ENCODE measurements at regions not wholly inside any gene's neighbourhood (a gene's known extent, or its start where the extent isn't known, plus 50 kb on each side); places are given as distances from the start of the nearest gene placed in this dataset.
"Not testable (repeated sequence)": the region's sequence is repeated elsewhere in the genome, so short reads cannot be mapped to it uniquely, and the experiment has no call there.

- H3K4me2 ChIP-seq (ENCODE audit: low read depth, low read length, poor library complexity, severe bottlenecking), result no peak overlapping the region
- no peak overlapping the region for H3K4me3 ChIP-seq (ENCODE audit: low read length)
- H3K79me2 ChIP-seq (ENCODE audit: low read length), result no peaks in the 10 kb centered on the region
- no peak overlapping the region for H3K9ac ChIP-seq (ENCODE audit: low read length)
- H3K9me2 ChIP-seq (replicated peaks; ENCODE audit: insufficient read depth, low read length), result no peaks in the 10 kb centered on the region; the same call in 1 of the 2 replicates
- no peaks in the 10 kb centered on the region for H3K4me1 ChIP-seq (ENCODE audit: low read length)
- H2AFZ ChIP-seq (ENCODE audit: low read length), result no peak overlapping the region
- no peaks in the 10 kb centered on the region for H4K20me1 ChIP-seq (ENCODE audit: insufficient read depth, low read depth, low read length)
- no peaks in the 10 kb centered on the region for H3K27me3 ChIP-seq (ENCODE audit: low read length)
- H3K36me3 ChIP-seq (ENCODE audit: insufficient read depth, low read length), result no peaks in the 10 kb centered on the region
- peaks cover 2% of the 10 kb centered on the region for H3K9me3 ChIP-seq (ENCODE audit: low read length)
- H3K27ac ChIP-seq (ENCODE audit: low read length), result no peak overlapping the region
- no peak for DNase-seq
Observed at GRCh38 chr10:23557777-23558176, 118.9 kb downstream of the OTUD1 start.

- Histone ChIP-seq H3K79me2 (ENCODE audit: low read length) (no peaks in the 10 kb centered on the region), H3K9me3 (ENCODE audit: low read length) (peaks cover 2% of the 10 kb centered on the region), H4K20me1 (ENCODE audit: insufficient read depth, low read depth, low read length) (no peaks in the 10 kb centered on the region), H3K9ac (ENCODE audit: low read length) (no peak overlapping the region), H3K4me2 (ENCODE audit: low read depth, low read length, poor library complexity, severe bottlenecking) (no peak overlapping the region), H3K4me1 (ENCODE audit: low read length) (no peaks in the 10 kb centered on the region), H3K9me2 (replicated peaks; ENCODE audit: insufficient read depth, low read length) (no peaks in the 10 kb centered on the region; the same call in 1 of the 2 replicates), H2AFZ (ENCODE audit: low read length) (no peak overlapping the region), H3K36me3 (ENCODE audit: insufficient read depth, low read length) (no peaks in the 10 kb centered on the region), H3K4me3 (ENCODE audit: low read length) (no peak overlapping the region), H3K27me3 (ENCODE audit: low read length) (no peaks in the 10 kb centered on the region), H3K27ac (ENCODE audit: low read length) (no peak overlapping the region)
- no peak for DNase-seq
Observed at GRCh38 chr10:23558361-23558799, 119.5 kb downstream of the OTUD1 start.

- Histone ChIP-seq H3K9me3 (ENCODE audit: low read length) (peaks cover 33% of the 10 kb centered on the region), H2AFZ (ENCODE audit: low read length) (no peak overlapping the region), H3K4me3 (ENCODE audit: low read length) (no peak overlapping the region), H3K4me2 (ENCODE audit: low read depth, low read length, poor library complexity, severe bottlenecking) (no peak overlapping the region), H3K27me3 (ENCODE audit: low read length) (no peaks in the 10 kb centered on the region), H3K79me2 (ENCODE audit: low read length) (no peaks in the 10 kb centered on the region), H4K20me1 (ENCODE audit: insufficient read depth, low read depth, low read length) (no peaks in the 10 kb centered on the region), H3K36me3 (ENCODE audit: insufficient read depth, low read length) (no peaks in the 10 kb centered on the region), H3K9me2 (replicated peaks; ENCODE audit: insufficient read depth, low read length) (no peaks in the 10 kb centered on the region), H3K4me1 (ENCODE audit: low read length) (no peaks in the 10 kb centered on the region), H3K27ac (ENCODE audit: low read length) (no peak overlapping the region), H3K9ac (ENCODE audit: low read length) (no peak overlapping the region)
- DNase-seq, result no peak
Observed at GRCh38 chr10:23568996-23569395, 130.1 kb downstream of the OTUD1 start.

- H4K20me1 ChIP-seq (ENCODE audit: insufficient read depth, low read depth, low read length), result no peaks in the 10 kb centered on the region
- H3K27ac ChIP-seq (ENCODE audit: low read length), result no peak overlapping the region
- no peak overlapping the region for H3K4me3 ChIP-seq (ENCODE audit: low read length)
- no peaks in the 10 kb centered on the region for H3K4me1 ChIP-seq (ENCODE audit: low read length)
- no peaks in the 10 kb centered on the region for H3K79me2 ChIP-seq (ENCODE audit: low read length)
- H3K36me3 ChIP-seq (ENCODE audit: insufficient read depth, low read length), result no peaks in the 10 kb centered on the region
- H2AFZ ChIP-seq (ENCODE audit: low read length), result no peak overlapping the region
- H3K27me3 ChIP-seq (ENCODE audit: low read length), result no peaks in the 10 kb centered on the region
- peaks cover 39% of the 10 kb centered on the region for H3K9me3 ChIP-seq (ENCODE audit: low read length)
- no peaks in the 10 kb centered on the region for H3K9me2 ChIP-seq (replicated peaks; ENCODE audit: insufficient read depth, low read length)
- H3K4me2 ChIP-seq (ENCODE audit: low read depth, low read length, poor library complexity, severe bottlenecking), result no peak overlapping the region
- DNase-seq, result no peak
- H3K9ac ChIP-seq (ENCODE audit: low read length), result no peak overlapping the region
Observed at GRCh38 chr10:23571884-23572283, 133.0 kb downstream of the OTUD1 start.

GRCh38 chr10:23581906-23582450 is 143.1 kb downstream of the OTUD1 start:
- no peaks in the 10 kb centered on the region for H3K9me2 ChIP-seq (replicated peaks; ENCODE audit: insufficient read depth, low read length)
- no peaks in the 10 kb centered on the region for H3K79me2 ChIP-seq (ENCODE audit: low read length)
- DNase-seq, result no peak
- H3K4me1 ChIP-seq (ENCODE audit: low read length), result no peaks in the 10 kb centered on the region
- no peak overlapping the region for H3K4me2 ChIP-seq (ENCODE audit: low read depth, low read length, poor library complexity, severe bottlenecking)
- no peaks in the 10 kb centered on the region for H3K27me3 ChIP-seq (ENCODE audit: low read length)
- no peaks in the 10 kb centered on the region for H4K20me1 ChIP-seq (ENCODE audit: insufficient read depth, low read depth, low read length)
- no peak overlapping the region for H3K9ac ChIP-seq (ENCODE audit: low read length)
- H2AFZ ChIP-seq (ENCODE audit: low read length), result no peak overlapping the region
- H3K27ac ChIP-seq (ENCODE audit: low read length), result no peak overlapping the region
- no peak overlapping the region for H3K4me3 ChIP-seq (ENCODE audit: low read length)
- H3K9me3 ChIP-seq (ENCODE audit: low read length), result peaks cover 17% of the 10 kb centered on the region
- no peaks in the 10 kb centered on the region for H3K36me3 ChIP-seq (ENCODE audit: insufficient read depth, low read length)

DNA sequence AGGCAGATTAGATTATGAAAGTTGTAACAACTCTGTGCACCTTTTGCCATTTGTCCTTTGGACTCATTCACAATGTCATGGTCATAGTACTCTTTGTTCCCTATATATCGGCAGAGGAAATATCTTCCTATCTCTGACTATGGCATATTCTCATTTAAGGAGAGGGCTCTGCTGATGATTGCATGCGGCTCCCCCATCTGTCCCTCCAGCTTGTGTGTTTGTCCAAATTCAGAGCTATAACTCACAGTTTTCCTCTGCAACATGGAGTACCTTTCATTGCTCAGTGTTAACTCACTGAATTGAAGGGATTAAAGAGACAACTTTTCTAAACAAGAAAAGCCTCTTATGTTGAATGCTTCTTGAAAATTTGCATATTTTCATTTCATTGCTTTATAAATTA is 145.5 kb downstream of the OTUD1 start:
- no peak overlapping the region for H3K27ac ChIP-seq (ENCODE audit: low read length)

DNA sequence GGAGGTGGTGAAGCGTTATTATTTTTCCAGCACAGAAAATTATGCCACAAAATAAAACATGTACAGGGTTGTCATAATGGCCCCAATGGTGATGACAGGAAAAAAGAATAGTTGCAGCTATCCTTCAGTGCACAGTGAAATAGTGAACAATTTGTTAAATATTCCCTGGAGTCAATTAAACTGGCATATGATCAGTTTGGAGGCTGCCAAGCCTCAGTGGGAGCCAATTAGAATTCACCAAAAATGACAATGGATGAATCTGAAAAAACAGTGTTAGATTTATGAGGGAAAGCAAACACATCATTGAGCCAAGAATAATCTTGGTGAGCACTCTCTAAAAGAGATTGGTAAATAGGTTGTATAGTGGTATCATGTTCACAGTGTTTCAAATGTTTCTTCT is 146.3 kb downstream of the OTUD1 start:
- no peak for DNase-seq
- Histone ChIP-seq H3K9me3 (ENCODE audit: low read length) (peaks cover 10% of the 10 kb centered on the region), H3K9me2 (replicated peaks; ENCODE audit: insufficient read depth, low read length) (no peaks in the 10 kb centered on the region), H2AFZ (ENCODE audit: low read length) (no peak overlapping the region), H3K36me3 (ENCODE audit: insufficient read depth, low read length) (no peaks in the 10 kb centered on the region), H3K27ac (ENCODE audit: low read length) (no peak overlapping the region), H3K4me2 (ENCODE audit: low read depth, low read length, poor library complexity, severe bottlenecking) (no peak overlapping the region), H3K9ac (ENCODE audit: low read length) (no peak overlapping the region), H3K4me1 (ENCODE audit: low read length) (no peaks in the 10 kb centered on the region), H4K20me1 (ENCODE audit: insufficient read depth, low read depth, low read length) (no peaks in the 10 kb centered on the region), H3K4me3 (ENCODE audit: low read length) (no peak overlapping the region), H3K79me2 (ENCODE audit: low read length) (no peaks in the 10 kb centered on the region), H3K27me3 (ENCODE audit: low read length) (no peaks in the 10 kb centered on the region)

More for the DNA sequence above, 145.5 kb downstream of the OTUD1 start:
- Histone ChIP-seq H3K4me2 (ENCODE audit: low read depth, low read length, poor library complexity, severe bottlenecking) (no peak overlapping the region), H3K9me3 (ENCODE audit: low read length) (peaks cover 10% of the 10 kb centered on the region), H3K4me1 (ENCODE audit: low read length) (no peaks in the 10 kb centered on the region), H4K20me1 (ENCODE audit: insufficient read depth, low read depth, low read length) (no peaks in the 10 kb centered on the region), H3K9me2 (replicated peaks; ENCODE audit: insufficient read depth, low read length) (no peaks in the 10 kb centered on the region), H3K36me3 (ENCODE audit: insufficient read depth, low read length) (no peaks in the 10 kb centered on the region), H3K4me3 (ENCODE audit: low read length) (no peak overlapping the region), H2AFZ (ENCODE audit: low read length) (no peak overlapping the region), H3K79me2 (ENCODE audit: low read length) (no peaks in the 10 kb centered on the region), H3K9ac (ENCODE audit: low read length) (no peak overlapping the region), H3K27me3 (ENCODE audit: low read length) (no peaks in the 10 kb centered on the region)
- no peak for DNase-seq

- H3K4me2 ChIP-seq (ENCODE audit: low read depth, low read length, poor library complexity, severe bottlenecking), result no peak overlapping the region
- H3K9ac ChIP-seq (ENCODE audit: low read length), result no peak overlapping the region
- no peaks in the 10 kb centered on the region for H3K4me1 ChIP-seq (ENCODE audit: low read length)
- H3K27ac ChIP-seq (ENCODE audit: low read length), result no peak overlapping the region
- H3K27me3 ChIP-seq (ENCODE audit: low read length), result no peaks in the 10 kb centered on the region
- peaks cover 10% of the 10 kb centered on the region for H3K9me3 ChIP-seq (ENCODE audit: low read length)
- no peaks in the 10 kb centered on the region for H3K79me2 ChIP-seq (ENCODE audit: low read length)
- no peaks in the 10 kb centered on the region for H4K20me1 ChIP-seq (ENCODE audit: insufficient read depth, low read depth, low read length)
- DNase-seq, result no peak
- no peak overlapping the region for H2AFZ ChIP-seq (ENCODE audit: low read length)
- H3K36me3 ChIP-seq (ENCODE audit: insufficient read depth, low read length), result no peaks in the 10 kb centered on the region
- no peaks in the 10 kb centered on the region for H3K9me2 ChIP-seq (replicated peaks; ENCODE audit: insufficient read depth, low read length)
- H3K4me3 ChIP-seq (ENCODE audit: low read length), result no peak overlapping the region
Observed at GRCh38 chr10:23585666-23586065, 146.8 kb downstream of the OTUD1 start.

DNA sequence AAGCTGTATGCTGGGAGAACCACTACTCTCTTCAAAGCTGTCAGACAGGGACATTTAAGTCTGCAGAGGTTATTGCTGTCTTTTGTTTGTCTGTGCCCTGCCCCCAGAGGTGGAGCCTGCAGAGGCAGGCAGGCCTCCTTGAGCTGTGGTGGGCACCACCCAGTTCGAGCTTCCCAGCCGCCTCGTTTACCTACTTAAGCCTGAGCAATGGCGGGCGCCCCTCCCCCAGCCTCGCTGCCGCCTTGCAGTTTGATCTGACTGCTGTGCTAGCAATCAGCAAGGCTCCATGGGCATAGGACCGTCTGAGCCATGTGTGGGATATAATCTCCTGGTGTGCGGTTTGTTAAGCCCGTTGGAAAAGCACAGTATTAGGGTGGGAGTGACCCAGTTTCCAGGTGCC is 156.4 kb downstream of the OTUD1 start:
- H3K9ac ChIP-seq (ENCODE audit: low read length); H4K20me1 ChIP-seq (ENCODE audit: insufficient read depth, low read depth, low read length); H3K79me2 ChIP-seq (ENCODE audit: low read length); H3K36me3 ChIP-seq (ENCODE audit: insufficient read depth, low read length); H3K9me2 ChIP-seq (replicated peaks; ENCODE audit: insufficient read depth, low read length); DNase-seq; H3K4me3 ChIP-seq (ENCODE audit: low read length); H3K27ac ChIP-seq (ENCODE audit: low read length); H3K4me2 ChIP-seq (ENCODE audit: low read depth, low read length, poor library complexity, severe bottlenecking); H3K27me3 ChIP-seq (ENCODE audit: low read length); H3K9me3 ChIP-seq (ENCODE audit: low read length); H2AFZ ChIP-seq (ENCODE audit: low read length); H3K4me1 ChIP-seq (ENCODE audit: low read length): not testable (repeated sequence)

All from Karpas-422 (cell line).